H1 (cell line): ENCODE measurements at regions not wholly inside any gene's neighbourhood (a gene's known extent, or its start where the extent isn't known, plus 50 kb on each side); places are given as distances from the start of the nearest gene placed in this dataset.

ENCODE experiments used
- CTCF ChIA-PET: fragments of 300-600 bp; sonication (Branson Sonifier 250); formaldehyde crosslinking; loops from one replicate; lab custom pipeline; 2021; ENCODE audit not compliant: partially characterized antibody; lab: Charles Lee
- POLR2A ChIA-PET: fragments of 300-600 bp; sonication (Branson Sonifier 250); formaldehyde crosslinking; loops from one replicate; lab custom pipeline; 2021; ENCODE audit warnings: inconsistent platforms; ENCODE audit not compliant: partially characterized antibody; lab: Charles Lee
- DNase-seq, 2 experiments: peaks; one replicate each; pipeline versions ENCODE4 v3.0.0 to v3.0.0-alpha.2; 2010 to 2022; ENCODE audit warnings: low spot score in 2 of 2, low read depth in 1 of 2, mixed read lengths in 1 of 2
- FAIRE-seq: peaks from 2 replicates; lab custom pipeline; 2011; peaks lifted over from hg19 to GRCh38; lab: Jason Lieb, UNC
- H2AFZ ChIP-seq: 2 replicates; pipeline ENCODE4 v1.8.1; 2012; ENCODE audit warnings: low read length, inconsistent platforms
- H2AK5ac ChIP-seq: 2 replicates; pipeline ENCODE4 v1.6.1; 2013; ENCODE audit warnings: low read depth, low read length
- H2BK120ac ChIP-seq: replicated peaks from 2 replicates; pipeline ENCODE3; 2013; ENCODE audit warnings: low read depth, low read length, inconsistent platforms
- H2BK12ac ChIP-seq: 2 replicates; pipeline ENCODE4 v1.6.1; 2013; ENCODE audit warnings: low read depth, low read length
- H2BK15ac ChIP-seq: 2 replicates; pipeline ENCODE4 v1.6.1; 2013; ENCODE audit warnings: low read length
- H2BK20ac ChIP-seq: 2 replicates; pipeline ENCODE4 v1.6.1; 2013; ENCODE audit warnings: low read length
- H2BK5ac ChIP-seq: 2 replicates; pipeline ENCODE4 v1.6.1; 2013; ENCODE audit warnings: low read depth, low read length
- H3K14ac ChIP-seq: 2 replicates; pipeline ENCODE4 v1.6.1; 2013; ENCODE audit warnings: inconsistent platforms; ENCODE audit not compliant: insufficient read length
- H3K18ac ChIP-seq: 2 replicates; pipeline ENCODE4 v1.6.1; 2013; ENCODE audit warnings: low read length; ENCODE audit errors: extremely low read depth
- H3K23ac ChIP-seq: 2 replicates; pipeline ENCODE4 v1.6.1; 2013; ENCODE audit warnings: inconsistent platforms; ENCODE audit not compliant: insufficient read length
- H3K23me2 ChIP-seq: 2 replicates; pipeline ENCODE4 v1.6.1; 2013; ENCODE audit warnings: low read depth, low read length
- H3K27ac ChIP-seq: 2 replicates; pipeline ENCODE4 v1.6.1; 2011; ENCODE audit warnings: low read depth, low read length, inconsistent platforms
- H3K27me3 ChIP-seq, 4 experiments: replicated peaks in 1 of 4; 1 replicate in 1 of 4; 2 replicates in 3 of 4; pipeline versions ENCODE4 v1.6.1 to v1.8.1; 2011 to 2013; ENCODE audit warnings: low read length in 3 of 4, mild to moderate bottlenecking in 3 of 4, inconsistent platforms in 2 of 4, mixed read lengths in 2 of 4, moderate library complexity in 1 of 4; ENCODE audit not compliant: control insufficient read depth in 3 of 4, insufficient read depth in 3 of 4; ENCODE audit errors: extremely low read depth in 1 of 4
- H3K36me3 ChIP-seq, 4 experiments: 2 replicates each; pipeline versions ENCODE4 v1.6.1 to v1.8.1; 2011 to 2013; ENCODE audit warnings: mild to moderate bottlenecking in 4 of 4, low read length in 3 of 4, moderate library complexity in 2 of 4, control low read depth in 1 of 4, inconsistent platforms in 1 of 4; ENCODE audit not compliant: insufficient read depth in 4 of 4, control insufficient read depth in 2 of 4
- H3K4ac ChIP-seq: replicated peaks from 2 replicates; pipeline ENCODE3; 2013; ENCODE audit warnings: low read length, low read depth, mixed read lengths, inconsistent platforms; ENCODE audit not compliant: insufficient read length
- H3K4me1 ChIP-seq, 4 experiments: replicated peaks in 1 of 4; 1 replicate in 1 of 4; 2 replicates in 3 of 4; pipeline versions ENCODE4 v1.6.1 to v1.8.1; 2011 to 2013; ENCODE audit warnings: low read length in 3 of 4, inconsistent platforms in 2 of 4, mixed read lengths in 1 of 4; ENCODE audit not compliant: insufficient read depth in 4 of 4, control insufficient read depth in 3 of 4
- H3K4me2 ChIP-seq, 2 experiments: 2 replicates each; pipeline versions ENCODE4 v1.6.1 to v1.8.1; 2011 to 2013; ENCODE audit warnings: low read depth in 2 of 2, low read length in 2 of 2, control low read depth in 1 of 2, inconsistent platforms in 1 of 2, mild to moderate bottlenecking in 1 of 2; ENCODE audit not compliant: insufficient read depth in 1 of 2
- H3K4me3 ChIP-seq, 4 experiments: fragments of 200-600, 300-600 bp in 1 of 4; sonication (generic), shearing (Covaris generic), sonication (Bioruptor Twin) in 1 of 4; 2 replicates each; pipeline versions ENCODE4 v1.5.1 to v1.8.1; 2011 to 2016; ENCODE audit warnings: low read length in 4 of 4, low read depth in 3 of 4, control low read depth in 2 of 4, inconsistent platforms in 2 of 4, mild to moderate bottlenecking in 2 of 4, mixed read lengths in 1 of 4, moderate library complexity in 1 of 4; ENCODE audit not compliant: insufficient read depth in 2 of 4; ENCODE audit errors: extremely low read depth in 1 of 4
- H3K56ac ChIP-seq: replicated peaks from 2 replicates; pipeline ENCODE3; 2013; ENCODE audit warnings: low read depth, mild to moderate bottlenecking, mixed read lengths, low read length, inconsistent platforms; ENCODE audit not compliant: insufficient read length
- H3K79me1 ChIP-seq: 2 replicates; pipeline ENCODE4 v1.6.1; 2013; ENCODE audit warnings: low read depth, low read length, control low read depth
- H3K79me2 ChIP-seq, 2 experiments: 2 replicates each; pipeline versions ENCODE4 v1.6.1 to v1.8.1; 2012 to 2013; ENCODE audit warnings: low read length in 2 of 2, mild to moderate bottlenecking in 2 of 2, inconsistent platforms in 1 of 2; ENCODE audit not compliant: insufficient read depth in 2 of 2, control insufficient read depth in 1 of 2
- H3K9ac ChIP-seq, 4 experiments: replicated peaks in 1 of 4; 1 replicate in 1 of 4; 2 replicates in 3 of 4; pipeline versions ENCODE4 v1.6.1 to v1.8.1; 2011 to 2013; ENCODE audit warnings: low read depth in 3 of 4, low read length in 3 of 4, control low read depth in 2 of 4, mild to moderate bottlenecking in 2 of 4, moderate library complexity in 2 of 4, inconsistent platforms in 1 of 4; ENCODE audit errors: extremely low read depth in 1 of 4
- H3K9me3 ChIP-seq, 2 experiments: 2 replicates each; pipeline versions ENCODE4 v1.6.1 to v1.8.1; 2012 to 2013; ENCODE audit warnings: mild to moderate bottlenecking in 2 of 2, moderate library complexity in 2 of 2, control low read depth in 1 of 2, inconsistent platforms in 1 of 2, low read depth in 1 of 2, low read length in 1 of 2, mixed read lengths in 1 of 2; ENCODE audit not compliant: insufficient read depth in 2 of 2
- H4K20me1 ChIP-seq, 2 experiments: replicated peaks in 1 of 2; 2 replicates each; pipeline versions ENCODE3 to v1.8.1; 2011 to 2013; ENCODE audit warnings: inconsistent platforms in 2 of 2, low read length in 2 of 2, mild to moderate bottlenecking in 1 of 2; ENCODE audit not compliant: insufficient read depth in 2 of 2, control insufficient read depth in 1 of 2
- H4K5ac ChIP-seq: 2 replicates; pipeline ENCODE4 v1.6.1; 2013; ENCODE audit warnings: low read length, low read depth, mixed read lengths, inconsistent platforms; ENCODE audit not compliant: insufficient read length
- H4K8ac ChIP-seq: 2 replicates; pipeline ENCODE4 v1.8.0; 2013; ENCODE audit warnings: mild to moderate bottlenecking, moderate library complexity, low read length, inconsistent platforms; ENCODE audit not compliant: insufficient read depth; ENCODE audit errors: extremely low read depth
- H4K91ac ChIP-seq: replicated peaks from 2 replicates; pipeline ENCODE3; 2013; ENCODE audit warnings: low read length, mixed read lengths, inconsistent platforms; ENCODE audit not compliant: insufficient read length
- BRCA1 ChIP-seq: IDR thresholded peaks from 2 replicates; pipeline ENCODE4 v1.6.1; 2012; ENCODE audit warnings: low read depth, low read length, improper control_type of control experiment
- EGR1 ChIP-seq: IDR thresholded peaks from 2 replicates; pipeline ENCODE4 v1.6.1; 2011; ENCODE audit warnings: low read depth, low read length, borderline replicate concordance
- GABPA ChIP-seq: IDR thresholded peaks from 2 replicates; pipeline ENCODE4 v1.6.1; 2011; ENCODE audit warnings: mild to moderate bottlenecking, low read length, moderate library complexity, borderline replicate concordance; ENCODE audit not compliant: insufficient read depth
- KDM1A ChIP-seq: fragments of 200-600, 300-600 bp; sonication (generic); IDR thresholded peaks from 2 replicates; pipeline ENCODE4 v1.7.1; 2016; ENCODE audit warnings: mild to moderate bottlenecking, low read length, borderline replicate concordance
- POU5F1 ChIP-seq: IDR thresholded peaks from 2 replicates; pipeline ENCODE4 v1.6.1; 2011; ENCODE audit warnings: low read depth, mild to moderate bottlenecking, low read length, moderate library complexity
- RFX5 ChIP-seq: IDR thresholded peaks from 2 replicates; pipeline ENCODE4 v1.6.1; 2011; ENCODE audit warnings: low read depth, low read length, improper control_type of control experiment, borderline replicate concordance
- SP2 ChIP-seq: IDR thresholded peaks from 2 replicates; pipeline ENCODE4 v1.6.1; 2012; ENCODE audit warnings: mild to moderate bottlenecking, low read length, inconsistent platforms
- SRF ChIP-seq: IDR thresholded peaks from 2 replicates; pipeline ENCODE4 v1.6.1; 2011; ENCODE audit warnings: mild to moderate bottlenecking, low read depth, low read length, moderate library complexity
- ZNF274 ChIP-seq: IDR thresholded peaks from 2 replicates; pipeline ENCODE4 v1.7.0; 2012; ENCODE audit warnings: low read length, borderline replicate concordance; ENCODE audit errors: extremely low read depth
- WGBS, 2 experiments: shearing (Covaris generic) in 1 of 2; methylation state at CpG; one replicate each; pipeline versions ENCODE4 v1.1.6 to v1.1.7; 2013 to 2015; ENCODE audit warnings: low lambda C conversion rate in 2 of 2, mixed read lengths in 2 of 2, inconsistent platforms in 1 of 2, low coverage in 1 of 2, missing lambda C conversion rate in 1 of 2; ENCODE audit not compliant: insufficient replicate concordance in 2 of 2, insufficient coverage in 1 of 2, insufficient read length in 1 of 2; ENCODE audit errors: extremely low coverage in 1 of 2, missing lambda C conversion rate in 1 of 2; 5-methylcytosine and 5-hydroxymethylcytosine counted together
- TF ChIP-seq, protein P1 (sequence below): IDR thresholded peaks from 2 replicates; pipeline ENCODE4 v1.6.1; 2012; ENCODE audit warnings: low read length, inconsistent platforms

DNA sequence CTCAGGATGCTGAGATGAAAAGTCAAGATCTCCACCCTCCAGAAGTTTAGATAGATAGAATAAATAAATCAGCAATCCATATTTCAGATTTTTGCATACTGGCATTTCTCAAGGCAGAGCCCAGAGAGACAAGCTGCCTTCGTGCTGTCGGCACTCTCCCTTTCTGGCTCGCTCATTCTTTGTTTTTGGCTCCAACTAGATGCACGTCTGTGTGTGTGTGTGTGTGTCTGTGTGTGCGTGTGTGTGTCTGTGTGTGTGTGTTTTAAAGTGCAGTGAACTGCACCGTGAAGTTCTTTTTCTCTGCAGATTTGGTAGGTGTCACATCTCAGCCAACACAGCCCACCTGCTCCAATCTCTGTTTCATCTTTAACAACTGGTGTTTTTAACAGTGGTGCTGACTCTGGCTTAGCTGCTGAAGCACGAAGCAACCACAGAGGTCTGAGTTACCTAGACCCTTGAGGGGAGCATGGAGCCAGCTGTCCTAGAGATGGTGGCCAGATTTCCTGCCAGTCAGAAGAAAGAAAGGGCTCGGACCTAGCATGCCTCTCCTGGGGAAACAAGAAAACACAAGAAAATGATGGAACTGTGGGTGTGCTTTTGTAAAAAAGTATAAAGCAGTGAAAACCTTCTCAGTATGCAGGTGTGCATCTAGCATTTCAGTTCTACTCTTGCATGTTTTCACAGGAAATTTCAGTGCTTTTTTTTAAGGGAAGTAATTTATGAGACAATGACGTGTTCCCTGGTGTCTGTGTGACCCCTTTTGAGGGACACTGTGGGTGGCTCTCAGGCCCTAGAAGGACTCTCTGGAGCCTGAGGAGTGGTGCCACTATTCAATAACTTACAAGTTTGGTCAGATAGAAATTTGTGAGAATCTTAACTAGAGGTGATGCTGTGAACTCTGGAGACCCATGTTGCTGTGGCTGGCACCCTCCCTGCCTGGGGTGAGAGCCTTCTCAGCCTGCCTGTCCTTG lies 364.3 kb downstream of the RNF144A start:
- Histone ChIP-seq H2BK20ac (no peak overlapping the region), H4K91ac (peak overlapping the region; percentile 34), H3K4me3 (no peak overlapping the region), H3K9ac (no peak overlapping the region), H3K23ac (no peak overlapping the region), H2BK15ac (no peak overlapping the region), H4K8ac (no peak overlapping the region; the same call in 1 of the 2 replicates), H3K27ac (no peak overlapping the region), H2AK5ac (no peak overlapping the region), H3K14ac (no peak overlapping the region), H3K4me1 (peaks cover 0 to 8% (median 2%) of the 10 kb centered on the region in 4 experiments; a peak in 3 of 7 replicates), H2AFZ (0 out of 2 replicates have a peak overlapping the region, but pooled peaks have one; percentile 67), H3K23me2 (no peaks in the 10 kb centered on the region; the same call in 1 of the 2 replicates), H3K18ac (no peak overlapping the region), H2BK5ac (no peak overlapping the region), H3K79me1 (no peaks in the 10 kb centered on the region), H3K9me3 (no peaks in the 10 kb centered on the region), H2BK120ac (peak overlapping the region; percentile 19), H3K27me3 (no peaks in the 10 kb centered on the region), H3K36me3 (no peaks in the 10 kb centered on the region), H3K4ac (no peak overlapping the region), H2BK12ac (no peak overlapping the region), H4K5ac (no peak overlapping the region), H3K79me2 (no peaks in the 10 kb centered on the region), H4K20me1 (no peaks in the 10 kb centered on the region), H3K4me2 (no peak overlapping the region), H3K56ac (no peak overlapping the region)
- 85% methylated on average over 9 of the region's 9 CpGs; no CpG with 5 or more reads in 1 of the 2 experiments for WGBS, 2 experiments
- ChIA-PET CTCF (interaction anchor here (1.3 kb wide), 1 partner anchor 12 kb away, joined by 5 read pairs; no protein-coding TSS in a partner anchor), POLR2A (no interaction called here)
- DNase-seq, result no peak
- FAIRE-seq, result no peak
- TF ChIP-seq EGR1 (no peak), RFX5 (no peak), GABPA (no peak), KDM1A (no peak), ZNF274 (no peak), POU5F1 (no peak), SRF (no peak), SP2 (no peak), BRCA1 (no peak)
- TF ChIP-seq, protein P1, sequence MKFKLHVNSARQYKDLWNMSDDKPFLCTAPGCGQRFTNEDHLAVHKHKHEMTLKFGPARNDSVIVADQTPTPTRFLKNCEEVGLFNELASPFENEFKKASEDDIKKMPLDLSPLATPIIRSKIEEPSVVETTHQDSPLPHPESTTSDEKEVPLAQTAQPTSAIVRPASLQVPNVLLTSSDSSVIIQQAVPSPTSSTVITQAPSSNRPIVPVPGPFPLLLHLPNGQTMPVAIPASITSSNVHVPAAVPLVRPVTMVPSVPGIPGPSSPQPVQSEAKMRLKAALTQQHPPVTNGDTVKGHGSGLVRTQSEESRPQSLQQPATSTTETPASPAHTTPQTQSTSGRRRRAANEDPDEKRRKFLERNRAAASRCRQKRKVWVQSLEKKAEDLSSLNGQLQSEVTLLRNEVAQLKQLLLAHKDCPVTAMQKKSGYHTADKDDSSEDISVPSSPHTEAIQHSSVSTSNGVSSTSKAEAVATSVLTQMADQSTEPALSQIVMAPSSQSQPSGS, result no peak
